Thyroid gland (tissue), 4 donors: ENCODE measurements at regions not wholly inside any gene's neighbourhood (a gene's known extent, or its start where the extent isn't known, plus 50 kb on each side); places are given as distances from the start of the nearest gene placed in this dataset.
"Not testable (repeated sequence)": the region's sequence is repeated elsewhere in the genome, so short reads cannot be mapped to it uniquely, and the experiment has no call there.

ENCODE experiments used
- CTCF ChIP-seq, 6 experiments: fragments of 200-600 bp in 3 of 6; fragments of 450-650 bp in 3 of 6; sonication (generic) in 3 of 6; IDR thresholded peaks; one replicate each; pipeline ENCODE4 v1.5.1; 2016 to 2019; ENCODE audit warnings: antibody characterized with exemption in 6 of 6, mild to moderate bottlenecking in 2 of 6, inconsistent platforms in 1 of 6, moderate library complexity in 1 of 6
- POLR2A ChIP-seq, 2 donors: fragments of 450-650 bp; IDR thresholded peaks; one replicate each; pipeline ENCODE4 v1.6.1; 2017; ENCODE audit warnings: antibody characterized with exemption in 2 of 2, mild to moderate bottlenecking in 2 of 2, moderate library complexity in 1 of 2

GRCh38 chr4:11066584-11066983 lies 362.1 kb downstream of the HS3ST1 start:
- not testable (repeated sequence) for TF ChIP-seq POLR2A, CTCF (IDR thresholded peaks at IDR 0.05)
